ENCODE measurements at regions not wholly inside any gene's neighbourhood (a gene's known extent, or its start where the extent isn't known, plus 50 kb on each side); places are given as distances from the start of the nearest gene placed in this dataset.

- no peak for TF ChIP-seq CTCF (IDR thresholded peaks at IDR 0.05; ENCODE audit: low read length)
- no peak for TF ChIP-seq EZH2 (IDR thresholded peaks at IDR 0.05; ENCODE audit: borderline replicate concordance, low read length)
Measured at GRCh38 chr17:33954597-33954996, 300.5 kb upstream of the CCL2 start.
